Stomach (tissue), 4 donors: ENCODE measurements at regions not wholly inside any gene's neighbourhood (a gene's known extent, or its start where the extent isn't known, plus 50 kb on each side); places are given as distances from the start of the nearest gene placed in this dataset.
"Not testable (repeated sequence)": the region's sequence is repeated elsewhere in the genome, so short reads cannot be mapped to it uniquely, and the experiment has no call there.

Experiments used
- POLR2A ChIP-seq, 4 donors: fragments of 450-650 bp; IDR thresholded peaks; one replicate each; pipeline ENCODE4 v1.6.1; 2016; ENCODE audit warnings: antibody characterized with exemption in 4 of 4, control low read depth in 2 of 4, mild to moderate bottlenecking in 1 of 4, moderate library complexity in 1 of 4
- POLR2AphosphoS5 ChIP-seq, 3 donors: sonication (generic); formaldehyde crosslinking; IDR thresholded peaks; one replicate each; pipeline ENCODE4 v1.6.1; 2016; ENCODE audit warnings: antibody characterized with exemption in 3 of 3
- TF ChIP-seq, protein P1 (sequence below), 7 experiments: fragments of 450-650 bp in 4 of 7; fragments of 200-600 bp in 3 of 7; sonication (generic) in 3 of 7; IDR thresholded peaks; one replicate each; pipeline ENCODE4 v1.5.1; 2016 to 2019; ENCODE audit warnings: antibody characterized with exemption in 7 of 7, control low read depth in 2 of 7, mild to moderate bottlenecking in 1 of 7

DNA sequence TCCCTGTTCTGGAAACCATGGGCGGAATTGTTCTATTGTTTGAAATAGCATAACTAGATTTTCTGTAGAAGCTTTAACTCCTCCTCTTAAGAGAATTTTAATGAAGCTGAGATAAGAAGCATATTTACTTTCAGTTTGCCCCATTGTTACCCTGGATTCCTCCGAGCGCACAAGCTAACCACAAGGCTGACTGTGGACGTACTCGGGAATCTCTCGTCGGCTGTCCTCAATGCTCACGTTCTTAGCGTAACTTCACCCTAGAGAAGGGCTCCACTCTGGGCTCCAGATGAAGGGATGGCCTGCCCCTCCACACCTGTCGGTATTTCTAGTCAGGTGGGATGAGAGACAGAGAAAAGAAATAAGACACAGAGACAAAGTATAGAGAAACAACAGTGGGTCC, 76.7 kb upstream of the ZNF195 start:
- TF ChIP-seq, protein P1, sequence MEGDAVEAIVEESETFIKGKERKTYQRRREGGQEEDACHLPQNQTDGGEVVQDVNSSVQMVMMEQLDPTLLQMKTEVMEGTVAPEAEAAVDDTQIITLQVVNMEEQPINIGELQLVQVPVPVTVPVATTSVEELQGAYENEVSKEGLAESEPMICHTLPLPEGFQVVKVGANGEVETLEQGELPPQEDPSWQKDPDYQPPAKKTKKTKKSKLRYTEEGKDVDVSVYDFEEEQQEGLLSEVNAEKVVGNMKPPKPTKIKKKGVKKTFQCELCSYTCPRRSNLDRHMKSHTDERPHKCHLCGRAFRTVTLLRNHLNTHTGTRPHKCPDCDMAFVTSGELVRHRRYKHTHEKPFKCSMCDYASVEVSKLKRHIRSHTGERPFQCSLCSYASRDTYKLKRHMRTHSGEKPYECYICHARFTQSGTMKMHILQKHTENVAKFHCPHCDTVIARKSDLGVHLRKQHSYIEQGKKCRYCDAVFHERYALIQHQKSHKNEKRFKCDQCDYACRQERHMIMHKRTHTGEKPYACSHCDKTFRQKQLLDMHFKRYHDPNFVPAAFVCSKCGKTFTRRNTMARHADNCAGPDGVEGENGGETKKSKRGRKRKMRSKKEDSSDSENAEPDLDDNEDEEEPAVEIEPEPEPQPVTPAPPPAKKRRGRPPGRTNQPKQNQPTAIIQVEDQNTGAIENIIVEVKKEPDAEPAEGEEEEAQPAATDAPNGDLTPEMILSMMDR (IDR thresholded peaks at IDR 0.05), result not testable (repeated sequence)
- TF ChIP-seq POLR2AphosphoS5, POLR2A (IDR thresholded peaks at IDR 0.05): not testable (repeated sequence)
